ENCODE measurements at regions not wholly inside any gene's neighbourhood (a gene's known extent, or its start where the extent isn't known, plus 50 kb on each side); places are given as distances from the start of the nearest gene placed in this dataset.

DNA sequence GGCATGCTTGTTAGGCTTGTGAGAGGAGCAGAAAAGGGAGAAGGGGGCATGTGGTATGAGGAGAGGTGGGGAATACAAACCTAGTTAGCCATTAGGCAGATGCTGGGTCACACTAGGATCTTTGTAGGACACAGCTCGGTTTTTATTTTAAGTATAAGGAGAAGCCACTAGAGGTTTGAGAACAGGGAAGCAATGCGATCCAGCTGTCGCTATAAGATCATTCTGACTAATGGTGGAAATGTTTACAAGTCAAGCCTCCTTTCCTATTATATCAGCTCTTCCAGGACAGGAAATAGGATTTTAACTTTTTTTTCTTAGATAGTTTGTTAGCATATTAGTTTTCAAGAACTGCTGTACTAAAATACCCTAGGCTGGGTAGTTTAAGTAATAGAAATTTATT lies 609.9 kb downstream of the INSC start:
- ATAC-seq: no peak
- intact Hi-C loops (cut with DNase I): no loop called here
- Histone ChIP-seq H3K9me3 (peaks cover 0 to 8% (median 0%) of the 10 kb centered on the region in 11 donors), H3K27ac (no peak overlapping the region), H3K4me1 (peaks cover 0 to 10% (median 0%) of the 10 kb centered on the region in 9 donors), H3K27me3 (peaks cover 0 to 5% (median 0%) of the 10 kb centered on the region in 7 donors), H3K4me3 (no peak overlapping the region), H3K36me3 (no peaks in the 10 kb centered on the region)
- TF ChIP-seq, protein P1, sequence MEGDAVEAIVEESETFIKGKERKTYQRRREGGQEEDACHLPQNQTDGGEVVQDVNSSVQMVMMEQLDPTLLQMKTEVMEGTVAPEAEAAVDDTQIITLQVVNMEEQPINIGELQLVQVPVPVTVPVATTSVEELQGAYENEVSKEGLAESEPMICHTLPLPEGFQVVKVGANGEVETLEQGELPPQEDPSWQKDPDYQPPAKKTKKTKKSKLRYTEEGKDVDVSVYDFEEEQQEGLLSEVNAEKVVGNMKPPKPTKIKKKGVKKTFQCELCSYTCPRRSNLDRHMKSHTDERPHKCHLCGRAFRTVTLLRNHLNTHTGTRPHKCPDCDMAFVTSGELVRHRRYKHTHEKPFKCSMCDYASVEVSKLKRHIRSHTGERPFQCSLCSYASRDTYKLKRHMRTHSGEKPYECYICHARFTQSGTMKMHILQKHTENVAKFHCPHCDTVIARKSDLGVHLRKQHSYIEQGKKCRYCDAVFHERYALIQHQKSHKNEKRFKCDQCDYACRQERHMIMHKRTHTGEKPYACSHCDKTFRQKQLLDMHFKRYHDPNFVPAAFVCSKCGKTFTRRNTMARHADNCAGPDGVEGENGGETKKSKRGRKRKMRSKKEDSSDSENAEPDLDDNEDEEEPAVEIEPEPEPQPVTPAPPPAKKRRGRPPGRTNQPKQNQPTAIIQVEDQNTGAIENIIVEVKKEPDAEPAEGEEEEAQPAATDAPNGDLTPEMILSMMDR (IDR thresholded peaks at IDR 0.05): no peak
- 67 to 72% methylated on average over 3 of the region's 3 CpGs for WGBS, 2 donors
- no peak for DNase-seq

DNA sequence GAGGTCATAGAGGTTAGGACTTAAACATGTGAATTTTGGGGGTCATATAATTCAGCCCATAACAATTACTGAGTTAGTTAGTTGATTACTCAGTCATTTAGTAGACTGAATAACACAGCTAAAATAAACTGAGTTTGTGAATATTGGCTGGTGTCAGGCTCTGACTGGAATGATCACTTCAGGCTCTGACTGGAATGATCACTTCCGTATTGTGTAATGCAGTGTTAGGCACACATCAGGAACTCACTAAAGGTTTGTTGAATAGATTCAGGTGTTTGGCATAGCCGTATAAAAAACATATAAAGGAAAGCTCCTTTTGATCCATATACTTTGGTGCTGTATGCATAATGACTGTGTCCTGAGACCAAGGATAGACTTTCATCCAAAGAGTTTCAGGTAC lies 610.5 kb downstream of the INSC start:
- H3K27ac ChIP-seq: no peak overlapping the region
- peaks cover 0 to 10% (median 0%) of the 10 kb centered on the region in 9 donors for H3K4me1 ChIP-seq
- ATAC-seq: no peak
- TF ChIP-seq, protein P1 (IDR thresholded peaks at IDR 0.05): no peak
- intact Hi-C loops (cut with DNase I): no loop called here
- no peak for DNase-seq
- no peaks in the 10 kb centered on the region for H3K36me3 ChIP-seq
- peaks cover 0 to 5% (median 0%) of the 10 kb centered on the region in 7 donors for H3K27me3 ChIP-seq
- 69 to 95% methylated on average over 2 of the region's 2 CpGs for WGBS, 2 donors
- no peak overlapping the region for H3K4me3 ChIP-seq
- H3K9me3 ChIP-seq: peaks cover 0 to 8% (median 0%) of the 10 kb centered on the region in 11 donors

DNA sequence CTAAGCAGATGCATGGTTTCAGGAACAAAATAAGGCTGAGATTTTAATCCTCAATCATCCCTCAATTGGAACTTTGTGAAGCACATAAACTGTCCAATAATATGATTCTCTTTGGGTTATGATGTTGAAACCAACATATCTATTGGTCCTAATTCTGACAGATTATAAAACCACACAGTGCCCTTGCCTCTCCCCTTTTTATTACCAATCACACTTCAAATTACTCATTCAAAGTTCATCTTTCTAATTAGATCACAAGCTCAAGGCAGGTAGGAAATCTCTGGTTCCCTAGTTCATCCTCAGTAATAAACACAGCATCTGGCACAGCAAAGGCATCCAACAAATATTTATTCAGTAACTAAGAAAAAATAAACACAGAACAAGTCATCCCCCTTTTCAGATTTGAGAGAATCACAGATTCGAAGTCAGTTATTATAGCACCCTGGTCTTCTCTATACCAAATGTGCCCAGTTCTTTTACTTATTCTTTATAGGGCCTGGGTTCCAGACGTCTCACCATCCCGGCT lies 611.6 kb downstream of the INSC start:
- Histone ChIP-seq H3K36me3 (no peaks in the 10 kb centered on the region), H3K4me3 (no peak overlapping the region), H3K27ac (peak overlapping the region in 5 of 10 donors; percentile 17 to 66 (median 45)), H3K27me3 (no peaks in the 10 kb centered on the region), H3K4me1 (peaks cover 0 to 10% (median 0%) of the 10 kb centered on the region in 9 donors), H3K9me3 (peaks cover 0 to 8% (median 0%) of the 10 kb centered on the region in 11 donors)
- WGBS, 2 donors: 73 to 77% methylated on average over 3 of the region's 3 CpGs
- ATAC-seq (no peak), DNase-seq (no peak)
- TF ChIP-seq, protein P1 (IDR thresholded peaks at IDR 0.05): no peak
- intact Hi-C loops (cut with DNase I): no loop called here

DNA sequence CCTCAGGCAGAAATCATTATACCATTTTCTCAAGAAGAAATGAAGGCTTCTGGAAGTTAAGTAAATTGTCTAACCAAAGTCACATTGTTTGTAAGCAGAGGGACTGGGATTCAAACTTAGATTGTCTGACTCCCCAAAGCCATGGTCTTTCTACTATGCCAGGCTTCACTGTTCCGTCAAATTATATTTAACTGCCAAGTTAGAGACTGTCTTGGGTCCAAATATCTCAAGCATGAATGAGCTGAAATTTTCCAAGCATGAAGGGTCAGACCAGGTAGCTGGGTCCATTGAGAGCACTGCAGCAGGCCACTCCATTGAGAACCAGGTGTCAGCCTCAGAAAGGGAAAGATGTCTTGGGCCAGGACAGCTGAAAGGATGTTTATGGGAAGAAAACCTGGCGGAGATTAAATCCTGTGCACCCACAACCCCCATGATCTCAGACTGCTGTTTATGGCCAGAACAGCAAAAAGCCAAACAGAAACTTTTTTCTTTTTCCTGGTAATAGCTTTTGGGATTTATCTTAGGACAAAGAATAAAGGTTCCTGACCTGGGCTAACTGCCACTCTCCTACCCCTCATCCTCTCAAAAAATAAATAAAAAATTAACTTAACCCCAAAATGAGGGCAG lies 612.3 kb downstream of the INSC start:
- intact Hi-C loops (cut with DNase I): no loop called here
- Histone ChIP-seq H3K4me3 (no peak overlapping the region), H3K9me3 (peaks cover 0 to 3% (median 0%) of the 10 kb centered on the region in 11 donors), H3K4me1 (peaks cover 0 to 10% (median 0%) of the 10 kb centered on the region in 9 donors), H3K27ac (peak overlapping the region in 5 of 10 donors; percentile 28 to 66 (median 46)), H3K27me3 (no peaks in the 10 kb centered on the region), H3K36me3 (no peaks in the 10 kb centered on the region)
- 72 to 80% methylated on average over 2 of the region's 2 CpGs for WGBS, 2 donors
- ATAC-seq (peak in 6 of 8 donors; percentile 61 to 80 (median 68)), DNase-seq (peak in 1 of 2 donors; percentile 36)
- TF ChIP-seq, protein P1 (IDR thresholded peaks at IDR 0.05): no peak

Data from heart right ventricle (tissue), 16 donors.